Fibroblast of lung (primary cell): ENCODE measurements at regions not wholly inside any gene's neighbourhood (a gene's known extent, or its start where the extent isn't known, plus 50 kb on each side); places are given as distances from the start of the nearest gene placed in this dataset.
A peak's percentile ranks its signal among the peaks of the same experiment; 100 is the strongest.

Experiments
- DNase-seq, 2 donors: peaks; one replicate each; pipeline versions ENCODE4 v3.0.0 to v3.0.0-alpha.2; 2010; ENCODE audit warnings: low read depth in 2 of 2
- H2AFZ ChIP-seq: 2 replicates; pipeline ENCODE4 v1.5.1; 2012; ENCODE audit warnings: low read length, control low read depth, inconsistent platforms
- H3K27ac ChIP-seq: 2 replicates; pipeline ENCODE4 v1.5.1; 2011; ENCODE audit warnings: low read length, control low read depth; ENCODE audit not compliant: insufficient read depth
- H3K27me3 ChIP-seq: 2 replicates; pipeline ENCODE4 v1.5.1; 2011; ENCODE audit warnings: mild to moderate bottlenecking, low read length; ENCODE audit not compliant: control insufficient read depth, insufficient read depth
- H3K36me3 ChIP-seq: 2 replicates; pipeline ENCODE4 v1.5.1; 2011; ENCODE audit warnings: low read length; ENCODE audit not compliant: control insufficient read depth, insufficient read depth
- H3K4me1 ChIP-seq: 2 replicates; pipeline ENCODE4 v1.5.1; 2011; ENCODE audit warnings: low read length; ENCODE audit not compliant: control insufficient read depth, insufficient read depth; ENCODE audit errors: extremely low read depth
- H3K4me2 ChIP-seq: 2 replicates; pipeline ENCODE4 v1.5.1; 2011; ENCODE audit warnings: low read length, control low read depth; ENCODE audit not compliant: insufficient read depth; ENCODE audit errors: extremely low read depth
- H3K4me3 ChIP-seq, 4 experiments: fragments of 200-600 bp in 1 of 4; sonication (generic) in 1 of 4; replicated peaks in 1 of 4; 2 replicates each; pipeline ENCODE4 v1.5.1; 2011 to 2016; ENCODE audit warnings: low read length in 4 of 4, low read depth in 3 of 4, mild to moderate bottlenecking in 3 of 4, control low read depth in 2 of 4, inconsistent platforms in 1 of 4, mixed read lengths in 1 of 4; ENCODE audit not compliant: insufficient read depth in 1 of 4; ENCODE audit errors: control extremely low read depth in 1 of 4
- H3K79me2 ChIP-seq: 2 replicates; pipeline ENCODE4 v1.5.1; 2012; ENCODE audit warnings: mild to moderate bottlenecking, low read length, inconsistent platforms; ENCODE audit not compliant: control insufficient read depth, insufficient read depth
- H3K9ac ChIP-seq: 2 replicates; pipeline ENCODE4 v1.5.1; 2011; ENCODE audit warnings: mild to moderate bottlenecking, low read length, control low read depth; ENCODE audit not compliant: insufficient read depth
- H3K9me3 ChIP-seq: 2 replicates; pipeline ENCODE4 v1.5.1; 2012; ENCODE audit warnings: low read depth, low read length; ENCODE audit not compliant: control insufficient read depth, insufficient read depth
- H4K20me1 ChIP-seq: 2 replicates; pipeline ENCODE4 v1.5.1; 2011; ENCODE audit warnings: low read length; ENCODE audit not compliant: control insufficient read depth, insufficient read depth; ENCODE audit errors: extremely low read depth
- CTCF ChIP-seq, 2 donors: IDR thresholded peaks in 1 of 2; conservative IDR thresholded peaks in 1 of 2; 1 replicate in 1 of 2; 2 replicates in 1 of 2; pipeline ENCODE4 v1.5.1; 2011 to 2012; ENCODE audit warnings: low read length in 2 of 2, control low read depth in 1 of 2, inconsistent platforms in 1 of 2, low read depth in 1 of 2, mild to moderate bottlenecking in 1 of 2
- EZH2 ChIP-seq: IDR thresholded peaks from 2 replicates; pipeline ENCODE4 v1.5.1; 2012; ENCODE audit warnings: low read length, control low read depth, mild to moderate bottlenecking; ENCODE audit errors: missing control alignments

- no peaks in the 10 kb centered on the region for H3K9me3 ChIP-seq
- no peaks in the 10 kb centered on the region for H3K27me3 ChIP-seq
- no peak overlapping the region for H3K27ac ChIP-seq
- H3K4me3 ChIP-seq: no peak overlapping the region
- no peaks in the 10 kb centered on the region for H3K4me1 ChIP-seq
- H2AFZ ChIP-seq: no peak overlapping the region
- H3K4me2 ChIP-seq: peak overlapping the region; percentile 33
- no peaks in the 10 kb centered on the region for H4K20me1 ChIP-seq
- no peak overlapping the region for H3K9ac ChIP-seq
- peak; percentile 50 to 55 for DNase-seq
- no peaks in the 10 kb centered on the region for H3K79me2 ChIP-seq
- TF ChIP-seq CTCF (conservative IDR thresholded peaks at IDR 0.05 in 1 of 2, IDR thresholded peaks at IDR 0.05 in 1 of 2; ENCODE audit: low read depth in 1 of 2, low read length in 2 of 2): no peak
- no peak for TF ChIP-seq EZH2
- H3K36me3 ChIP-seq: no peaks in the 10 kb centered on the region
Measured at GRCh38 chr6:141401168-141401567, 731.6 kb upstream of the GJE1 start.

- H3K4me1 ChIP-seq: no peaks in the 10 kb centered on the region
- H3K79me2 ChIP-seq: no peaks in the 10 kb centered on the region
- TF ChIP-seq EZH2: no peak
- TF ChIP-seq CTCF (conservative IDR thresholded peaks at IDR 0.05 in 1 of 2, IDR thresholded peaks at IDR 0.05 in 1 of 2; ENCODE audit: low read depth in 1 of 2, low read length in 2 of 2): no peak
- no peaks in the 10 kb centered on the region for H3K27me3 ChIP-seq
- H2AFZ ChIP-seq: no peak overlapping the region
- H3K9me3 ChIP-seq: no peaks in the 10 kb centered on the region
- no peak for DNase-seq
- H3K9ac ChIP-seq: no peak overlapping the region
- H3K27ac ChIP-seq: no peak overlapping the region
- H4K20me1 ChIP-seq: no peaks in the 10 kb centered on the region
- H3K36me3 ChIP-seq: no peaks in the 10 kb centered on the region
- H3K4me3 ChIP-seq: no peak overlapping the region
- no peak overlapping the region for H3K4me2 ChIP-seq
Measured at GRCh38 chr6:141398949-141399348, 733.8 kb upstream of the GJE1 start.

- Histone ChIP-seq H3K79me2 (no peaks in the 10 kb centered on the region), H3K4me3 (no peak overlapping the region), H3K36me3 (no peaks in the 10 kb centered on the region), H3K9ac (no peak overlapping the region), H3K4me1 (no peaks in the 10 kb centered on the region), H4K20me1 (no peaks in the 10 kb centered on the region), H3K27me3 (no peaks in the 10 kb centered on the region), H3K27ac (no peak overlapping the region), H2AFZ (no peak overlapping the region), H3K9me3 (no peaks in the 10 kb centered on the region), H3K4me2 (no peak overlapping the region)
- no peak for DNase-seq
- TF ChIP-seq EZH2 (no peak), CTCF (conservative IDR thresholded peaks at IDR 0.05 in 1 of 2, IDR thresholded peaks at IDR 0.05 in 1 of 2; ENCODE audit: low read depth in 1 of 2, low read length in 2 of 2) (no peak)
Measured at GRCh38 chr6:141395443-141396008, 737.2 kb upstream of the GJE1 start.
